ENCODE measurements at regions not wholly inside any gene's neighbourhood (a gene's known extent, or its start where the extent isn't known, plus 50 kb on each side); places are given as distances from the start of the nearest gene placed in this dataset.

DNA sequence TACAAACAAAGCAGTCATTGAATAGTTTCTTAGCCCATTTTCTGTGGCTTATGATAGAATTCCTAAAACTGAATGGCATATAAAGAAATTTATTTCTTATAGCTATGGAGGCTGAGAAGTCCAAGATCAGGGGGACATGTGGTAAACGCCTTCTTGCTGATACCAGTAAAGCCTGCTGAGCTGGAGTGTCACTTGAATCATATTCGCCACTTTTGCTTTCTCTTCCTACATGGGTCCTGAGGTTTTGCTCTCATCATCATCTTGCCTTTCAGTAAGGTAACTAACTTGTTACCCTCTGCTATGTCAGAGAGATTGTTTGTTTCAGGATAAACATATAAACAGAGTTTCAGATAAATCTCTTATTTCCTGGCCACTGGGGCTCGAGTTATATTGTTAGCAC, 203.3 kb upstream of the DMRT1 start:
- no peak for TF ChIP-seq ZNF274 (IDR thresholded peaks at IDR 0.05; ENCODE audit: low read depth, low read length)
- TF ChIP-seq SUZ12 (IDR thresholded peaks at IDR 0.05; ENCODE audit: extremely low read depth, insufficient read depth, insufficient read length): no peak
- TF ChIP-seq YY1 (IDR thresholded peaks at IDR 0.05; ENCODE audit: insufficient read depth, insufficient read length): no peak
- DNase-seq (ENCODE audit: low read depth, low spot score): no peak
- Histone ChIP-seq H3K9me3 (ENCODE audit: insufficient read depth, low read length) (peaks cover 13% of the 10 kb centered on the region), H3K36me3 (ENCODE audit: insufficient read depth, insufficient read length, low read length) (no peaks in the 10 kb centered on the region), H3K9ac (ENCODE audit: insufficient read length, low read depth) (no peak overlapping the region), H3K4me3 (ENCODE audit: insufficient read length, low read depth) (no peak overlapping the region), H3K27me3 (ENCODE audit: insufficient read depth, insufficient read length) (no peaks in the 10 kb centered on the region), H3K4me1 (ENCODE audit: insufficient read depth, insufficient read length) (no peaks in the 10 kb centered on the region)

DNA sequence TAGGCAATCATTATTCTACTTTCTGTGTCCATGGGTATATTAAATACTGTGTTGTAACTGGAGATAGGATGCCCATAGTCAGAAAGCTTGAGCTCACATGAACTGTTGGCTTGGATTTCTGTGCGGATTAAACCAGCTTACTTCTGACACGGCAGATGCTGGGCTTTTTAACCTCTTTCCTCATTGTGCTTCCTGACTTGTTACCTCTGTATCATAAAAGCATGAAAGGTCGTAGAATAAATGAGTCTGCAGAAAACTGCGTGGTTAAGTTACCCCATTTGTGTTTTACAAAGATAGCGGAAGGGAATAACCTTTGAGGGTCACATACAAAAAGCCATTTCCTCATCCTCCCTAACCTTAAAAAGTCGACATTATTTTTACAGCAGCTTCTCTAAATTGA, 199.5 kb upstream of the DMRT1 start:
- TF ChIP-seq SUZ12 (IDR thresholded peaks at IDR 0.05; ENCODE audit: extremely low read depth, insufficient read depth, insufficient read length) (no peak), YY1 (IDR thresholded peaks at IDR 0.05; ENCODE audit: insufficient read depth, insufficient read length) (no peak), ZNF274 (IDR thresholded peaks at IDR 0.05; ENCODE audit: low read depth, low read length) (no peak)
- no peaks in the 10 kb centered on the region for H3K4me1 ChIP-seq (ENCODE audit: insufficient read depth, insufficient read length)
- H3K4me3 ChIP-seq (ENCODE audit: insufficient read length, low read depth): no peak overlapping the region
- H3K36me3 ChIP-seq (ENCODE audit: insufficient read depth, insufficient read length, low read length): no peaks in the 10 kb centered on the region
- no peak overlapping the region for H3K9ac ChIP-seq (ENCODE audit: insufficient read length, low read depth)
- no peak for DNase-seq (ENCODE audit: low read depth, low spot score)
- no peaks in the 10 kb centered on the region for H3K9me3 ChIP-seq (ENCODE audit: insufficient read depth, low read length)
- H3K27me3 ChIP-seq (ENCODE audit: insufficient read depth, insufficient read length): no peaks in the 10 kb centered on the region

DNA sequence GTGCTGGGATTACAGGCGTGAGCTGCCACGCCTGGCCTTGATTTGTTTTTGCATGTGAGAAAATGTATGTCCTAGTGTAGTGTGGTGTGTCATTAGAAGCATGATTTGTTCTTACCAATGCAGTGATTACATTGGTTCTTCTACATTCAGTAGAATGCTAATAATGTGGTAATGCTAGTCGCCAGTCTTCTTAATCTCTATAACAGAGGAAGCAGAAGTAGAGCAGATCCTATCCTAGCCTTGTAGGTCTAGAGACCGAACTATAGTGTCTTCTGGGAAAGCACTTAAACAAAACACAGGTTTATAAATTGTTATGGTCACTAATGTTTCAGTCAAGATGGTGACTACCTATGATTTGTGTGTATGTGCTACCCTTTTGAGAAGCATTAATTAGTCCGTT, 197.5 kb upstream of the DMRT1 start:
- Histone ChIP-seq H3K4me3 (ENCODE audit: insufficient read length, low read depth) (no peak overlapping the region), H3K9me3 (ENCODE audit: insufficient read depth, low read length) (no peaks in the 10 kb centered on the region), H3K27me3 (ENCODE audit: insufficient read depth, insufficient read length) (no peaks in the 10 kb centered on the region), H3K9ac (ENCODE audit: insufficient read length, low read depth) (no peak overlapping the region), H3K4me1 (ENCODE audit: insufficient read depth, insufficient read length) (no peaks in the 10 kb centered on the region), H3K36me3 (ENCODE audit: insufficient read depth, insufficient read length, low read length) (no peaks in the 10 kb centered on the region)
- TF ChIP-seq SUZ12 (IDR thresholded peaks at IDR 0.05; ENCODE audit: extremely low read depth, insufficient read depth, insufficient read length): no peak
- TF ChIP-seq ZNF274 (IDR thresholded peaks at IDR 0.05; ENCODE audit: low read depth, low read length): no peak
- TF ChIP-seq YY1 (IDR thresholded peaks at IDR 0.05; ENCODE audit: insufficient read depth, insufficient read length): no peak
- DNase-seq (ENCODE audit: low read depth, low spot score): no peak

DNA sequence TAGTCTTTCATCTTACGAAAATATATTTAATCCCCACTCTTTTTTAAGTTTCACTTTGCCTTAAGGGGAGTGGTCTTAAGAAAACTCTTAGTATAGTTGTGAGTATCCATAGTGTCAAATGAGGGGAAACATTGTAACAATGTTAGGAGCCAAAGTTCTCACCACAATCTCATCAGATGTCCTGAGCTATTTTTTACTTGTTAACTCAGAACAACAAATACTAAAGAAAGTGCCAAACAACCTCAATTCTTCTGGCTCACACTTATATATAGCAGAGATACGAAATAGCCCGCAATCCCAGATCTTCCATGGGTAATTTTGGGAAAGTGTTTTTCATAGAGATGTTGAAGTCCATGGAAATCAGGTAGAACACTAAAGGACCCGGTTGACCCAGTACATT, 194.0 kb upstream of the DMRT1 start:
- DNase-seq (ENCODE audit: low read depth, low spot score): no peak
- no peak for TF ChIP-seq YY1 (IDR thresholded peaks at IDR 0.05; ENCODE audit: insufficient read depth, insufficient read length)
- TF ChIP-seq ZNF274 (IDR thresholded peaks at IDR 0.05; ENCODE audit: low read depth, low read length): no peak
- TF ChIP-seq SUZ12 (IDR thresholded peaks at IDR 0.05; ENCODE audit: extremely low read depth, insufficient read depth, insufficient read length): no peak
- Histone ChIP-seq H3K9ac (ENCODE audit: insufficient read length, low read depth) (no peak overlapping the region), H3K9me3 (ENCODE audit: insufficient read depth, low read length) (no peaks in the 10 kb centered on the region), H3K4me3 (ENCODE audit: insufficient read length, low read depth) (no peak overlapping the region), H3K27me3 (ENCODE audit: insufficient read depth, insufficient read length) (no peaks in the 10 kb centered on the region), H3K4me1 (ENCODE audit: insufficient read depth, insufficient read length) (no peaks in the 10 kb centered on the region), H3K36me3 (ENCODE audit: insufficient read depth, insufficient read length, low read length) (no peaks in the 10 kb centered on the region)

DNA sequence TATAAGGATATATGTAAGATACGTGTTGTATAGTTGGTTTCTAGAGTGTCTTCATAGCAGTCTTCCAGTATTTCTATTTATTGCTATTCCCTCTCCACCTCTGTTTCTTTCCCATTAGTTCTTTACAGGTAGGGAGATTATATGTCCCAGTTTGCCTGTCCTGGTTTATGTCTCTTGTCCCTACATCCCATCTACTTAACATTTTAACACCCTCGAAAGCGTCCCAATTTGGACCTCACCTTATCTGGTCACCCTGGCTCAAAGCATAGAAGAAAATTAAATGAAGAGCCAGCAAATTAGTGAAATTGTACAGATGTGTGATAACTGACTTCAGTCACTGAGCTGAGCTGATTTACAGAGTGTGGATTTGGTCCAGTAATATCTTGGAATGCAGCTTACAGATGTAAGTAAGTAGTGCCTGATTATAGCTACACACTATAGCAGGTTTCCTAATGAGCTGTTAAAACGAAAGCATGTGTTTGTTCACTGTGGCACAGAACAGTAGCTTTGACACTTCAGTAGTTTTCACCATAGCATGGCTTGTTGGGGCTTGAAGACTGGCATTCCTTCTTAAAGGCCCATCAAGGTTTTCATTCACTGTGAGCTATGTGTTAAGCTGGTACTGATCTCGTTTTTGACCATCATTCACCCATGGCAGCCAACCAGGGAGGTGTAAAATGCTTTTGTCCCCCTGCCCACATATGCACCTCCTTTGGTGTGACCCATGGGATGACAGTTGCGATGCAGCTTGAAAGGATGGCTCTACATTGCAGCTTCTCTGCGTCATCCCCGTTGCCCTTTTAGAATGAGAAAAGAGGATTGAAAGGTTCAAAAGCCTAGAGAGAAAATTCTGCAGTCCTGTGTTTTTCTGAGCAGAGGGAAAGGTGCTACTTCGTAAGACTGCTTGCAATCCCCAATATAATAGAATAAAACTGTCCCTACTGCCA, 192.1 kb upstream of the DMRT1 start:
- Histone ChIP-seq H3K27me3 (ENCODE audit: insufficient read depth, insufficient read length) (no peaks in the 10 kb centered on the region), H3K4me3 (ENCODE audit: insufficient read length, low read depth) (no peak overlapping the region), H3K4me1 (ENCODE audit: insufficient read depth, insufficient read length) (peaks cover 3% of the 10 kb centered on the region), H3K9me3 (ENCODE audit: insufficient read depth, low read length) (no peaks in the 10 kb centered on the region), H3K36me3 (ENCODE audit: insufficient read depth, insufficient read length, low read length) (no peaks in the 10 kb centered on the region), H3K9ac (ENCODE audit: insufficient read length, low read depth) (no peak overlapping the region)
- no peak for TF ChIP-seq SUZ12 (IDR thresholded peaks at IDR 0.05; ENCODE audit: extremely low read depth, insufficient read depth, insufficient read length)
- DNase-seq (ENCODE audit: low read depth, low spot score): peak; percentile 36

DNA sequence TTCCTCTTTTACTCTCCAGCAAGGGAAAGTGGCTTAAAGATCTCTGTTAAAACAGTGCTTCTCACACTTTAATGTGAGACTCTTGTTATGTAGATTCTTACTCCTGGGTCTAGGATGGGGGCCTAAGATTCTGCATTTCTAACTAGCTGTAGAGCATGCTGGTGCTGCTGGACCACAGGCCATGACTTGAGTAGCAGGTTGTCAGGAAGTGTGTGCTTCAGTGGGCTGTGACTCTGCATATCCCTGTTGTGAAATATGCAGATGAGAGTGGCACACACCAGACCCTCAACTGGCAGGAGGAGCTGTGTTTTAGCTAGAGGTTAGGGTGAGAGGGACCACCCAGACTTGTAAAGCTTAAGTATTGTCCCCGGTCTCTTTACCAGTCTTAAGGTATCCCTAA, 191.1 kb upstream of the DMRT1 start:
- H3K4me3 ChIP-seq (ENCODE audit: insufficient read length, low read depth): no peak overlapping the region
- no peak for TF ChIP-seq ZNF274 (IDR thresholded peaks at IDR 0.05; ENCODE audit: low read depth, low read length)
- no peak for TF ChIP-seq SUZ12 (IDR thresholded peaks at IDR 0.05; ENCODE audit: extremely low read depth, insufficient read depth, insufficient read length)
- no peak for TF ChIP-seq YY1 (IDR thresholded peaks at IDR 0.05; ENCODE audit: insufficient read depth, insufficient read length)
- H3K27me3 ChIP-seq (ENCODE audit: insufficient read depth, insufficient read length): no peaks in the 10 kb centered on the region
- H3K9ac ChIP-seq (ENCODE audit: insufficient read length, low read depth): no peak overlapping the region
- DNase-seq (ENCODE audit: low read depth, low spot score): peak; percentile 61
- no peaks in the 10 kb centered on the region for H3K9me3 ChIP-seq (ENCODE audit: insufficient read depth, low read length)
- peaks cover 3% of the 10 kb centered on the region for H3K4me1 ChIP-seq (ENCODE audit: insufficient read depth, insufficient read length)
- H3K36me3 ChIP-seq (ENCODE audit: insufficient read depth, insufficient read length, low read length): no peaks in the 10 kb centered on the region

DNA sequence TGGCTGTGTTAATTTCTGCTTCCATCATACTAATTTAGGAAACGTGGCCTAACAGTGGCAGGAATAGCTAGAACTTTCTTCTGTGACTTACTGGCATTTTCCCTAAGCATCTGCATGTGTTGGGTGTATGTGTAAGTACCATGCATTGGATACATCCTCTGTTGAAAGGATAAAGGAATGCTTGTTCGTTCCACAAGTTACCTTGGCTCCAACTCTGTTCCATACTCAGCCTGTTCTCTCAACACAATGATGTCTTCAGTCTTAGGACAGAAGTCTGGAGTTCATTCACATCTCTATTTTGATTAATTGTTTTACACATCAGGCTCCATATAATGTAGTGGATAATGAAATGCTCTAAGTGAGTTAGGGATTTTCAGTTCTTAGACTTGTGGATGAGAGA, 190.1 kb upstream of the DMRT1 start:
- peaks cover 3% of the 10 kb centered on the region for H3K4me1 ChIP-seq (ENCODE audit: insufficient read depth, insufficient read length)
- TF ChIP-seq ZNF274 (IDR thresholded peaks at IDR 0.05; ENCODE audit: low read depth, low read length): no peak
- TF ChIP-seq YY1 (IDR thresholded peaks at IDR 0.05; ENCODE audit: insufficient read depth, insufficient read length): no peak
- TF ChIP-seq SUZ12 (IDR thresholded peaks at IDR 0.05; ENCODE audit: extremely low read depth, insufficient read depth, insufficient read length): no peak
- no peak overlapping the region for H3K4me3 ChIP-seq (ENCODE audit: insufficient read length, low read depth)
- no peak overlapping the region for H3K9ac ChIP-seq (ENCODE audit: insufficient read length, low read depth)
- H3K9me3 ChIP-seq (ENCODE audit: insufficient read depth, low read length): no peaks in the 10 kb centered on the region
- DNase-seq (ENCODE audit: low read depth, low spot score): no peak
- no peaks in the 10 kb centered on the region for H3K36me3 ChIP-seq (ENCODE audit: insufficient read depth, insufficient read length, low read length)
- H3K27me3 ChIP-seq (ENCODE audit: insufficient read depth, insufficient read length): no peaks in the 10 kb centered on the region

All from NT2/D1 (cell line).